IMR-90 (cell line): ENCODE measurements at regions not wholly inside any gene's neighbourhood (a gene's known extent, or its start where the extent isn't known, plus 50 kb on each side); places are given as distances from the start of the nearest gene placed in this dataset.
A peak's percentile ranks its signal among the peaks of the same experiment; 100 is the strongest.

Experiments
- ATAC-seq: fragments of 200-7000 bp; cut with Tn5 transposase; 2 replicates; pipeline ENCODE4 v1.9.1; 2020; ENCODE audit warnings: low read depth, mild to moderate bottlenecking, moderate library complexity
- BruUV-seq: library from RNA; stranded (reverse); fragments of 400-500 nt; replicated peaks from 2 replicates; lab custom pipeline; 2021; lab: Mats Ljungman, UMichigan
- CTCF ChIA-PET: fragments of 300-600 bp; formaldehyde crosslinking; extraction: SDS; loops from one replicate; lab custom pipeline; 2021; ENCODE audit warnings: antibody characterized with exemption; lab: Yijun Ruan, JAX
- POLR2A ChIA-PET: fragments of 300-600 bp; sonication (Branson Sonifier 250); formaldehyde crosslinking; loops from one replicate; lab custom pipeline; 2022; ENCODE audit warnings: antibody characterized with exemption; ENCODE audit not compliant: unreplicated experiment; lab: Charles Lee
- DNase-seq: peaks from one replicate; pipeline ENCODE4 v3.0.0; 2013
- H2AFZ ChIP-seq: replicated peaks from 2 replicates; pipeline ENCODE3; 2013; ENCODE audit warnings: low read length, mild to moderate bottlenecking; ENCODE audit not compliant: poor library complexity
- H2AK5ac ChIP-seq: 2 replicates; pipeline ENCODE4 v1.6.1; 2013; ENCODE audit warnings: low read depth, low read length, inconsistent platforms
- H2AK9ac ChIP-seq: replicated peaks from 2 replicates; pipeline ENCODE3; 2013; ENCODE audit warnings: mild to moderate bottlenecking, low read depth, low read length, moderate library complexity; ENCODE audit not compliant: poor library complexity
- H2BK120ac ChIP-seq: 2 replicates; pipeline ENCODE4 v1.6.1; 2013; ENCODE audit warnings: low read depth, low read length, inconsistent platforms
- H2BK15ac ChIP-seq: 3 replicates; pipeline ENCODE4 v1.6.1; 2013; ENCODE audit warnings: low read depth, low read length, inconsistent platforms
- H2BK20ac ChIP-seq: 2 replicates; pipeline ENCODE4 v1.6.1; 2013; ENCODE audit warnings: low read depth, mild to moderate bottlenecking, inconsistent platforms, low read length, moderate library complexity
- H2BK5ac ChIP-seq: 2 replicates; pipeline ENCODE4 v1.6.1; 2013; ENCODE audit warnings: mild to moderate bottlenecking, low read depth, low read length, inconsistent platforms; ENCODE audit not compliant: poor library complexity, severe bottlenecking
- H3K14ac ChIP-seq: replicated peaks from 2 replicates; pipeline ENCODE4 v1.6.1; 2013; ENCODE audit warnings: low read depth, low read length, inconsistent platforms
- H3K18ac ChIP-seq: 2 replicates; pipeline ENCODE4 v1.6.1; 2013; ENCODE audit warnings: low read depth, low read length, control low read depth
- H3K23ac ChIP-seq: 2 replicates; pipeline ENCODE4 v1.6.1; 2013; ENCODE audit warnings: low read depth, low read length, inconsistent platforms
- H3K27ac ChIP-seq: 2 replicates; pipeline ENCODE4 v1.5.1; 2013; ENCODE audit warnings: mild to moderate bottlenecking, control low read depth, low read length; ENCODE audit not compliant: insufficient read depth
- H3K27me3 ChIP-seq: 2 replicates; pipeline ENCODE4 v1.6.1; 2013; ENCODE audit warnings: low read length; ENCODE audit not compliant: control insufficient read depth, insufficient read depth
- H3K36me3 ChIP-seq: 2 replicates; pipeline ENCODE4 v1.6.1; 2013; ENCODE audit warnings: low read length, mixed read lengths; ENCODE audit not compliant: control insufficient read depth, insufficient read depth
- H3K4ac ChIP-seq: 2 replicates; pipeline ENCODE4 v1.6.1; 2013; ENCODE audit warnings: low read depth, low read length, inconsistent platforms
- H3K4me1 ChIP-seq: 2 replicates; pipeline ENCODE4 v1.6.1; 2013; ENCODE audit warnings: low read length, mixed read lengths; ENCODE audit not compliant: control insufficient read depth, insufficient read depth
- H3K4me2 ChIP-seq: 2 replicates; pipeline ENCODE4 v1.6.1; 2013; ENCODE audit warnings: low read depth, mild to moderate bottlenecking, control low read depth, low read length, moderate library complexity
- H3K4me3 ChIP-seq: 2 replicates; pipeline ENCODE4 v1.5.1; 2013; ENCODE audit warnings: low read depth, mild to moderate bottlenecking, control low read depth, low read length, moderate library complexity; ENCODE audit not compliant: insufficient read depth
- H3K56ac ChIP-seq: 2 replicates; pipeline ENCODE4 v1.6.1; 2013; ENCODE audit warnings: low read length, inconsistent platforms; ENCODE audit not compliant: insufficient read depth; ENCODE audit errors: extremely low read depth
- H3K79me1 ChIP-seq, 2 experiments: 2 replicates each; pipeline ENCODE4 v1.6.1; 2013; ENCODE audit warnings: low read length in 2 of 2, inconsistent platforms in 1 of 2, low read depth in 1 of 2
- H3K9ac ChIP-seq: 2 replicates; pipeline ENCODE4 v1.6.1; 2013; ENCODE audit warnings: low read depth, low read length, control low read depth
- H3K9me1 ChIP-seq: 2 replicates; pipeline ENCODE4 v1.6.1; 2013; ENCODE audit warnings: low read length, inconsistent platforms; ENCODE audit not compliant: insufficient read depth
- H3K9me3 ChIP-seq: 2 replicates; pipeline ENCODE4 v1.6.1; 2013; ENCODE audit warnings: low read length; ENCODE audit not compliant: control insufficient read depth, insufficient read depth
- H4K20me1 ChIP-seq: 2 replicates; pipeline ENCODE4 v1.6.1; 2013; ENCODE audit warnings: low read length, inconsistent platforms; ENCODE audit not compliant: insufficient read depth
- H4K5ac ChIP-seq: 2 replicates; pipeline ENCODE4 v1.6.1; 2013; ENCODE audit warnings: mild to moderate bottlenecking, low read depth, low read length, control low read depth
- H4K8ac ChIP-seq, 2 experiments: 2 replicates each; pipeline ENCODE4 v1.6.1; 2013; ENCODE audit warnings: low read depth in 2 of 2, low read length in 2 of 2, control low read depth in 1 of 2, inconsistent platforms in 1 of 2
- H4K91ac ChIP-seq: 2 replicates; pipeline ENCODE4 v1.6.1; 2013; ENCODE audit warnings: low read depth, low read length, inconsistent platforms; ENCODE audit not compliant: insufficient read depth
- BHLHE40 ChIP-seq: fragments of 150-350 bp; IDR thresholded peaks from 2 replicates; pipeline ENCODE4 v1.6.1; 2016; ENCODE audit warnings: mild to moderate bottlenecking, low read depth, low read length
- CHD1 ChIP-seq: IDR thresholded peaks from 2 replicates; pipeline ENCODE4 v1.6.1; 2012; ENCODE audit warnings: low read depth, low read length, improper control_type of control experiment
- FOS ChIP-seq: fragments of 150-350 bp; IDR thresholded peaks from 2 replicates; pipeline ENCODE4 v1.6.1; 2016; ENCODE audit warnings: low read depth, low read length
- MAFK ChIP-seq: IDR thresholded peaks from 2 replicates; pipeline ENCODE4 v1.6.1; 2012; ENCODE audit warnings: low read depth, low read length, improper control_type of control experiment
- MAZ ChIP-seq: IDR thresholded peaks from 2 replicates; pipeline ENCODE4 v1.6.1; 2012; ENCODE audit warnings: low read depth, mild to moderate bottlenecking, low read length, improper control_type of control experiment, moderate library complexity, borderline replicate concordance
- MXI1 ChIP-seq: IDR thresholded peaks from 2 replicates; pipeline ENCODE4 v1.6.1; 2012; ENCODE audit warnings: low read depth, mild to moderate bottlenecking, low read length, moderate library complexity, borderline replicate concordance
- NFE2L2 ChIP-seq: fragments of 150-350 bp; IDR thresholded peaks from 2 replicates; pipeline ENCODE4 v1.6.1; 2016; ENCODE audit warnings: low read depth, mild to moderate bottlenecking, low read length
- POLR2A ChIP-seq: IDR thresholded peaks from 2 replicates; pipeline ENCODE4 v1.6.1; 2012; ENCODE audit warnings: mild to moderate bottlenecking, low read depth, low read length
- RAD21 ChIP-seq: IDR thresholded peaks from 2 replicates; pipeline ENCODE4 v1.6.1; 2012; ENCODE audit warnings: low read length, improper control_type of control experiment
- RCOR1 ChIP-seq: IDR thresholded peaks from 2 replicates; pipeline ENCODE4 v1.6.1; 2012; ENCODE audit warnings: mild to moderate bottlenecking, low read length, improper control_type of control experiment; ENCODE audit not compliant: insufficient replicate concordance
- RFX5 ChIP-seq: IDR thresholded peaks from 2 replicates; pipeline ENCODE4 v1.8.0; 2012; ENCODE audit warnings: low read depth, mild to moderate bottlenecking, low read length, moderate library complexity
- SMC3 ChIP-seq: fragments of 150-350 bp; IDR thresholded peaks from 2 replicates; pipeline ENCODE4 v1.6.1; 2016; ENCODE audit warnings: low read depth, mild to moderate bottlenecking, antibody characterized with exemption, low read length, moderate library complexity
- WGBS, 2 experiments: methylation state at CpG; one replicate each; pipeline versions ENCODE4 v1.1.5 to v1.1.7; 2013; ENCODE audit warnings: missing lambda C conversion rate in 2 of 2; ENCODE audit not compliant: insufficient read length in 1 of 2; ENCODE audit errors: extremely low coverage in 2 of 2; 5-methylcytosine and 5-hydroxymethylcytosine counted together
- dilution Hi-C: fragments of 300-500 bp; cut with HindIII; formaldehyde crosslinking; loops from one replicate; pipeline ENCODE4 v1.14.3; 2018; ENCODE audit warnings: low sequenced_read_pairs; ENCODE audit not compliant: unreplicated experiment
- in situ Hi-C: fragments of 300-500 bp; cut with MboI; formaldehyde crosslinking; loops from 3 replicates; pipeline ENCODE4 v1.14.3; 2019; ENCODE audit warnings: low sequenced_read_pairs, inconsistent platforms, mixed read lengths
- intact Hi-C: fragments of 100-400 bp; cut with micrococcal nuclease; formaldehyde crosslinking; loops from 2 replicates; pipeline ENCODE4 v1.10.0; 2022
- TF ChIP-seq, protein P1 (sequence below): conservative IDR thresholded peaks from 2 replicates; pipeline ENCODE4 v1.5.1; 2012; ENCODE audit warnings: mild to moderate bottlenecking, low read depth, low read length, improper control_type of control experiment
- TF ChIP-seq, protein P2 (sequence below): fragments of 150-350 bp; IDR thresholded peaks from 2 replicates; pipeline ENCODE4 v1.6.1; 2016; ENCODE audit warnings: low read depth, mild to moderate bottlenecking, low read length, moderate library complexity, borderline replicate concordance
- TF ChIP-seq, protein P3 (sequence below): fragments of 150-350 bp; IDR thresholded peaks from 2 replicates; pipeline ENCODE4 v1.6.1; 2017; ENCODE audit warnings: mild to moderate bottlenecking, antibody characterized with exemption, low read length, low read depth

DNA sequence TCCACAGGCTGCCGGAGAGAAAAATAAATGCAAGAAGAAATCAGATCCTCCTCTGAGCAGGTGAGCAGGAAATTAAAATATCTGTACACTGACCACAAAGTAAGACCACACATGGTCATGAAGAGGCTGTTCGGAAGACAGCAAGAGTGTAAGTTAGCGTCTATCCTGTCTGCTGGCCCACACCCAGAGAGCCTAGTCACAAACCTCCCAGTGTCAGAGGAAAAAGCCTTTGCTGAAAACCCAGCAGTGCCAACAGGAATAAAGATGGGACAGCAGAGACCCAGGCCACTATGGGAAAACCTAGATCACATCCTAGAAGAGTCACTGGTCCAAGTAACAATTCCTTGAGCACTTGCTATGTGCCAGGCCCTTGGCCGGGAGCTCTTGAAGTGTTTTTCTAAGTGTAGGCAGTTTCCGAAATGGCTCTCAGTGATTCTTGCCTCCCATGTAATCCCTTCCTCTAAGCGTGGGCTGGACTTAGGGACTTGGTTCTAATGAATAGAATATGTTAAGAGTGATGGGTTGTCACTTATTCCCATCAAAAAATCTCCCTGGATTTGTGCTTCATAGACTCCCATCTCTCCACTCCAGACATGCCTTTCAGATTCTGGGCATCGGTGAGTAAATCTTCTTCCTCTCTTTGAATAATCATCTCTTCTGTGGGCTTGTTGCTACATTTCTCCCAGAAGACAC lies 110.9 kb upstream of the PKDCC start:
- no TSS peak for BruUV-seq
- Histone ChIP-seq H2BK5ac (peak overlapping the region; percentile 7), H4K8ac (no peak overlapping the region), H3K27me3 (no peaks in the 10 kb centered on the region), H3K23ac (0 out of 2 replicates have a peak overlapping the region, but pooled peaks have one; percentile 13), H3K9me3 (no peaks in the 10 kb centered on the region), H3K4ac (peak overlapping the region; percentile 43; the same call in 1 of the 2 replicates), H3K36me3 (no peaks in the 10 kb centered on the region), H4K91ac (peak overlapping the region; percentile 23; the same call in 1 of the 2 replicates), H3K9me1 (peaks cover 26% of the 10 kb centered on the region), H3K14ac (peak overlapping the region; percentile 28; the same call in 1 of the 2 replicates), H3K18ac (peak overlapping the region; percentile 27; the same call in 1 of the 2 replicates), H4K5ac (no peak overlapping the region; the same call in 1 of the 2 replicates), H3K9ac (no peak overlapping the region), H4K20me1 (no peaks in the 10 kb centered on the region), H2BK15ac (no peak overlapping the region; the same call in 2 of the 3 replicates), H3K4me2 (no peak overlapping the region), H2AFZ (peak overlapping the region; percentile 28), H2BK20ac (no peak overlapping the region), H3K56ac (no peak overlapping the region), H3K4me1 (peaks cover 47% of the 10 kb centered on the region), H2AK5ac (peak overlapping the region; percentile 69; the same call in 1 of the 2 replicates), H2BK120ac (no peak overlapping the region), H2AK9ac (no peak overlapping the region), H3K79me1 (no peaks in the 10 kb centered on the region), H3K4me3 (no peak overlapping the region), H3K27ac (no peak overlapping the region)
- intact Hi-C loops (no loop called here), dilution Hi-C loops (no loop called here), in situ Hi-C loops (no loop called here)
- WGBS, 2 experiments = 100% methylated on average over 1 of the region's 7 CpGs; no CpG with 5 or more reads in 1 of the 2 experiments
- POLR2A ChIA-PET = interaction anchor here (0.6 kb wide), 1 partner anchor 11 kb away, joined by 3 read pairs; no protein-coding TSS in a partner anchor
- ATAC-seq (no peak), DNase-seq (no peak)
- CTCF ChIA-PET = no interaction called here
- TF ChIP-seq MXI1 (no peak), RAD21 (no peak), RCOR1 (no peak), MAZ (no peak), BHLHE40 (no peak), CHD1 (no peak), MAFK (no peak), FOS (no peak), RFX5 (no peak), POLR2A (no peak), NFE2L2 (no peak), SMC3 (no peak)
- TF ChIP-seq, protein P1, sequence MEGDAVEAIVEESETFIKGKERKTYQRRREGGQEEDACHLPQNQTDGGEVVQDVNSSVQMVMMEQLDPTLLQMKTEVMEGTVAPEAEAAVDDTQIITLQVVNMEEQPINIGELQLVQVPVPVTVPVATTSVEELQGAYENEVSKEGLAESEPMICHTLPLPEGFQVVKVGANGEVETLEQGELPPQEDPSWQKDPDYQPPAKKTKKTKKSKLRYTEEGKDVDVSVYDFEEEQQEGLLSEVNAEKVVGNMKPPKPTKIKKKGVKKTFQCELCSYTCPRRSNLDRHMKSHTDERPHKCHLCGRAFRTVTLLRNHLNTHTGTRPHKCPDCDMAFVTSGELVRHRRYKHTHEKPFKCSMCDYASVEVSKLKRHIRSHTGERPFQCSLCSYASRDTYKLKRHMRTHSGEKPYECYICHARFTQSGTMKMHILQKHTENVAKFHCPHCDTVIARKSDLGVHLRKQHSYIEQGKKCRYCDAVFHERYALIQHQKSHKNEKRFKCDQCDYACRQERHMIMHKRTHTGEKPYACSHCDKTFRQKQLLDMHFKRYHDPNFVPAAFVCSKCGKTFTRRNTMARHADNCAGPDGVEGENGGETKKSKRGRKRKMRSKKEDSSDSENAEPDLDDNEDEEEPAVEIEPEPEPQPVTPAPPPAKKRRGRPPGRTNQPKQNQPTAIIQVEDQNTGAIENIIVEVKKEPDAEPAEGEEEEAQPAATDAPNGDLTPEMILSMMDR = no peak
- TF ChIP-seq, protein P2, sequence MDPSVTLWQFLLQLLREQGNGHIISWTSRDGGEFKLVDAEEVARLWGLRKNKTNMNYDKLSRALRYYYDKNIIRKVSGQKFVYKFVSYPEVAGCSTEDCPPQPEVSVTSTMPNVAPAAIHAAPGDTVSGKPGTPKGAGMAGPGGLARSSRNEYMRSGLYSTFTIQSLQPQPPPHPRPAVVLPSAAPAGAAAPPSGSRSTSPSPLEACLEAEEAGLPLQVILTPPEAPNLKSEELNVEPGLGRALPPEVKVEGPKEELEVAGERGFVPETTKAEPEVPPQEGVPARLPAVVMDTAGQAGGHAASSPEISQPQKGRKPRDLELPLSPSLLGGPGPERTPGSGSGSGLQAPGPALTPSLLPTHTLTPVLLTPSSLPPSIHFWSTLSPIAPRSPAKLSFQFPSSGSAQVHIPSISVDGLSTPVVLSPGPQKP = no peak
- TF ChIP-seq, protein P3, sequence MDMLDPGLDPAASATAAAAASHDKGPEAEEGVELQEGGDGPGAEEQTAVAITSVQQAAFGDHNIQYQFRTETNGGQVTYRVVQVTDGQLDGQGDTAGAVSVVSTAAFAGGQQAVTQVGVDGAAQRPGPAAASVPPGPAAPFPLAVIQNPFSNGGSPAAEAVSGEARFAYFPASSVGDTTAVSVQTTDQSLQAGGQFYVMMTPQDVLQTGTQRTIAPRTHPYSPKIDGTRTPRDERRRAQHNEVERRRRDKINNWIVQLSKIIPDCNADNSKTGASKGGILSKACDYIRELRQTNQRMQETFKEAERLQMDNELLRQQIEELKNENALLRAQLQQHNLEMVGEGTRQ = no peak
